RWPE2 (cell line): ENCODE measurements at regions not wholly inside any gene's neighbourhood (a gene's known extent, or its start where the extent isn't known, plus 50 kb on each side); places are given as distances from the start of the nearest gene placed in this dataset.
A peak's percentile ranks its signal among the peaks of the same experiment; 100 is the strongest.
"Not testable (repeated sequence)": the region's sequence is repeated elsewhere in the genome, so short reads cannot be mapped to it uniquely, and the experiment has no call there.

Experiments used
- ATAC-seq: fragments of 200-7000 bp; cut with Tn5 transposase; 3 replicates; pipeline ENCODE4 v1.9.1; 2021; ENCODE audit warnings: low read depth
- DNase-seq: peaks from one replicate; pipeline ENCODE4 v3.0.0-alpha.2; 2020; ENCODE audit warnings: low spot score
- H3K27ac ChIP-seq: fragments of 450-650 bp; 2 replicates; pipeline ENCODE4 v1.5.1; 2017; ENCODE audit warnings: mild to moderate bottlenecking; ENCODE audit not compliant: poor library complexity, severe bottlenecking
- H3K27me3 ChIP-seq: fragments of 250-450 bp; sonication (Bioruptor Pico); 2 replicates; pipeline ENCODE4 v1.5.1; 2021; ENCODE audit warnings: mild to moderate bottlenecking, moderate library complexity; ENCODE audit not compliant: insufficient read depth, poor library complexity, severe bottlenecking
- H3K36me3 ChIP-seq: fragments of 250-450 bp; sonication (Bioruptor Pico); 2 replicates; pipeline ENCODE4 v1.5.1; 2020; ENCODE audit warnings: low read depth, mild to moderate bottlenecking, moderate library complexity
- H3K4me1 ChIP-seq: fragments of 250-450 bp; sonication (Bioruptor Pico); 2 replicates; pipeline ENCODE4 v1.5.1; 2021; ENCODE audit warnings: mild to moderate bottlenecking, moderate library complexity; ENCODE audit not compliant: insufficient read depth, poor library complexity, severe bottlenecking
- H3K4me3 ChIP-seq: fragments of 250-450 bp; sonication (Bioruptor Pico); 2 replicates; pipeline ENCODE4 v1.5.1; 2021; ENCODE audit warnings: mild to moderate bottlenecking, moderate library complexity; ENCODE audit not compliant: severe bottlenecking
- H3K9me3 ChIP-seq: fragments of 250-450 bp; sonication (Bioruptor Pico); 2 replicates; pipeline ENCODE4 v1.5.1; 2021; ENCODE audit warnings: mild to moderate bottlenecking, moderate library complexity; ENCODE audit not compliant: severe bottlenecking
- CTCF ChIP-seq: fragments of 450-650 bp; IDR thresholded peaks from one replicate; pipeline ENCODE4 v1.5.1; 2017; ENCODE audit warnings: mild to moderate bottlenecking, moderate library complexity; ENCODE audit not compliant: poor library complexity, severe bottlenecking

- no peak for TF ChIP-seq CTCF
- H3K9me3 ChIP-seq = no peaks in the 10 kb centered on the region
- ATAC-seq (no peak), DNase-seq (no peak)
- H3K36me3 ChIP-seq = no peaks in the 10 kb centered on the region
- H3K4me3 ChIP-seq = no peak overlapping the region
- H3K27ac ChIP-seq = no peak overlapping the region
- H3K4me1 ChIP-seq = peaks cover 8% of the 10 kb centered on the region
- no peaks in the 10 kb centered on the region for H3K27me3 ChIP-seq
Measured at GRCh38 chr2:20499387-20499786, 52.5 kb downstream of the RHOB start.

GRCh38 chr2:20501974-20502373 lies 55.1 kb downstream of the RHOB start:
- Histone ChIP-seq H3K9me3 (no peaks in the 10 kb centered on the region), H3K36me3 (no peaks in the 10 kb centered on the region), H3K27me3 (no peaks in the 10 kb centered on the region), H3K27ac (peak overlapping the region; percentile 43), H3K4me3 (no peak overlapping the region), H3K4me1 (peaks cover 4% of the 10 kb centered on the region)
- ATAC-seq = peak; percentile 87
- no peak for DNase-seq
- TF ChIP-seq CTCF = no peak

- DNase-seq, H3K27me3 ChIP-seq, H3K36me3 ChIP-seq, H3K9me3 ChIP-seq, H3K4me3 ChIP-seq, H3K4me1 ChIP-seq, ATAC-seq: not testable (repeated sequence)
- H3K27ac ChIP-seq = peak overlapping the region; percentile 43
Measured at GRCh38 chr2:20502496-20502895, 55.6 kb downstream of the RHOB start.

- ATAC-seq = no peak
- no peak for DNase-seq
- H3K27ac ChIP-seq = no peak overlapping the region
- TF ChIP-seq CTCF = no peak
- no peaks in the 10 kb centered on the region for H3K36me3 ChIP-seq
- H3K4me1 ChIP-seq = peaks cover 4% of the 10 kb centered on the region
- H3K27me3 ChIP-seq = no peaks in the 10 kb centered on the region
- H3K9me3 ChIP-seq = no peaks in the 10 kb centered on the region
- no peak overlapping the region for H3K4me3 ChIP-seq
Measured at GRCh38 chr2:20504174-20504573, 57.3 kb downstream of the RHOB start.

- no peak for TF ChIP-seq CTCF
- no peaks in the 10 kb centered on the region for H3K9me3 ChIP-seq
- H3K4me1 ChIP-seq = peaks cover 12% of the 10 kb centered on the region
- no peak overlapping the region for H3K4me3 ChIP-seq
- H3K27ac ChIP-seq = no peak overlapping the region
- no peaks in the 10 kb centered on the region for H3K36me3 ChIP-seq
- no peak for DNase-seq
- H3K27me3 ChIP-seq = no peaks in the 10 kb centered on the region
- ATAC-seq = 0 out of 3 replicates have a peak, but pooled peaks have one; percentile 26
Measured at GRCh38 chr2:20506201-20506685, 59.4 kb downstream of the RHOB start.
